HEK293 (cell line): ENCODE measurements at regions not wholly inside any gene's neighbourhood (a gene's known extent, or its start where the extent isn't known, plus 50 kb on each side); places are given as distances from the start of the nearest gene placed in this dataset.

Experiments used
- CTCF ChIA-PET: fragments of 350-600 bp; formaldehyde crosslinking; extraction: SDS; loops from one replicate; lab custom pipeline; 2021; ENCODE audit warnings: antibody characterized with exemption; lab: Yijun Ruan, JAX
- POLR2A ChIA-PET: fragments of 300-600 bp; formaldehyde crosslinking; extraction: SDS; loops from one replicate; lab custom pipeline; 2020; ENCODE audit warnings: antibody characterized with exemption, inconsistent platforms; lab: Yijun Ruan, JAX
- H3K27ac ChIP-seq: fragments of 200-500 bp; sonication (Bioruptor generic); 2 replicates; pipeline ENCODE4 v1.5.1; 2014; ENCODE audit warnings: low read depth, low read length, control low read depth, inconsistent platforms; ENCODE audit errors: extremely low read depth
- H3K36me3 ChIP-seq, 2 experiments: fragments of 200-500 bp in 1 of 2; sonication (Bioruptor generic) in 1 of 2; 1 replicate in 1 of 2; 2 replicates in 1 of 2; pipeline ENCODE4 v1.5.1; 2014 to 2017; ENCODE audit warnings: inconsistent platforms in 2 of 2, low read length in 2 of 2; ENCODE audit not compliant: control insufficient read depth in 2 of 2, insufficient read depth in 1 of 2
- H3K4me1 ChIP-seq: fragments of 200-500 bp; sonication (Bioruptor generic); 2 replicates; pipeline ENCODE4 v1.5.1; 2014; ENCODE audit warnings: mild to moderate bottlenecking, low read length, inconsistent platforms; ENCODE audit not compliant: control insufficient read depth, insufficient read depth
- H3K4me3 ChIP-seq: 2 replicates; pipeline ENCODE4 v1.5.1; 2011; ENCODE audit warnings: low read depth, mild to moderate bottlenecking, control low read depth, low read length, moderate library complexity
- H3K9me3 ChIP-seq: fragments of 200-500 bp; sonication (Bioruptor generic); 2 replicates; pipeline ENCODE4 v1.5.1; 2014; ENCODE audit warnings: low read depth, low read length, inconsistent platforms; ENCODE audit not compliant: control insufficient read depth, insufficient read depth
- HIC1 ChIP-seq: fragments of 450-650 bp; formaldehyde crosslinking; IDR thresholded peaks from 2 replicates; pipeline ENCODE4 v1.5.1; 2016; ENCODE audit warnings: missing biosample characterization, missing genetic modification characterization
- HOXA7 ChIP-seq: sonication (generic); formaldehyde crosslinking; IDR thresholded peaks from 2 replicates; pipeline ENCODE4 v1.8.1; 2022; ENCODE audit warnings: missing genetic modification reagents, borderline replicate concordance
- HOXD13 ChIP-seq: sonication (generic); formaldehyde crosslinking; IDR thresholded peaks from 2 replicates; pipeline ENCODE4 v1.8.0; 2022; ENCODE audit warnings: missing genetic modification reagents, borderline replicate concordance
- INSM2 ChIP-seq: fragments of 450-650 bp; formaldehyde crosslinking; IDR thresholded peaks from 2 replicates; pipeline ENCODE4 v1.5.1; 2016; ENCODE audit warnings: missing biosample characterization, missing genetic modification characterization
- MYNN ChIP-seq: fragments of 450-650 bp; formaldehyde crosslinking; IDR thresholded peaks from 2 replicates; pipeline ENCODE4 v1.5.1; 2016; ENCODE audit warnings: missing biosample characterization, missing genetic modification characterization, borderline replicate concordance
- OSR2 ChIP-seq: fragments of 450-650 bp; formaldehyde crosslinking; IDR thresholded peaks from 2 replicates; pipeline ENCODE4 v1.5.1; 2016; ENCODE audit warnings: missing biosample characterization, missing genetic modification characterization
- OVOL3 ChIP-seq: fragments of 450-650 bp; formaldehyde crosslinking; IDR thresholded peaks from 2 replicates; pipeline ENCODE4 v1.5.1; 2016; ENCODE audit warnings: missing biosample characterization, missing genetic modification characterization
- ZBTB49 ChIP-seq: fragments of 450-650 bp; formaldehyde crosslinking; IDR thresholded peaks from 2 replicates; pipeline ENCODE4 v1.5.1; 2016; ENCODE audit warnings: missing biosample characterization, missing genetic modification characterization, low read depth
- ZFP69B ChIP-seq: fragments of 450-650 bp; formaldehyde crosslinking; IDR thresholded peaks from 2 replicates; pipeline ENCODE4 v1.5.1; 2016; ENCODE audit warnings: missing biosample characterization, missing genetic modification characterization
- ZNF274 ChIP-seq, 2 experiments: fragments of 200-500 bp in 1 of 2; fragments of 450-650 bp in 1 of 2; sonication (Bioruptor generic) in 1 of 2; formaldehyde crosslinking in 1 of 2; IDR thresholded peaks; 2 replicates each; pipeline versions ENCODE4 v1.5.1 to v1.6.1; 2014 to 2016; ENCODE audit warnings: borderline replicate concordance in 1 of 2, inconsistent platforms in 1 of 2, low read length in 1 of 2, missing biosample characterization in 1 of 2, missing genetic modification characterization in 1 of 2
- ZNF354C ChIP-seq: fragments of 450-650 bp; formaldehyde crosslinking; IDR thresholded peaks from 2 replicates; pipeline ENCODE4 v1.5.1; 2016; ENCODE audit warnings: missing biosample characterization, missing genetic modification characterization, low read depth, borderline replicate concordance
- ZNF366 ChIP-seq: fragments of 450-650 bp; formaldehyde crosslinking; conservative IDR thresholded peaks from 2 replicates; pipeline ENCODE4 v1.5.1; 2016; ENCODE audit warnings: missing biosample characterization, missing genetic modification characterization
- ZNF664 ChIP-seq: fragments of 450-650 bp; formaldehyde crosslinking; IDR thresholded peaks from 2 replicates; pipeline ENCODE4 v1.5.1; 2016; ENCODE audit warnings: missing biosample characterization, missing genetic modification characterization
- ZSCAN5A ChIP-seq: fragments of 450-650 bp; formaldehyde crosslinking; IDR thresholded peaks from 2 replicates; pipeline ENCODE4 v1.5.1; 2016; ENCODE audit warnings: missing biosample characterization, missing genetic modification characterization
- TF ChIP-seq, protein P1 (sequence below): fragments of 450-650 bp; formaldehyde crosslinking; IDR thresholded peaks from 2 replicates; pipeline ENCODE4 v1.5.1; 2016; ENCODE audit warnings: missing biosample characterization, missing genetic modification characterization, borderline replicate concordance
- TF ChIP-seq, protein P2 (sequence below): IDR thresholded peaks from 2 replicates; pipeline ENCODE4 v1.6.1; 2011; ENCODE audit warnings: mild to moderate bottlenecking, low read depth, low read length, borderline replicate concordance

- TF ChIP-seq, protein P1, sequence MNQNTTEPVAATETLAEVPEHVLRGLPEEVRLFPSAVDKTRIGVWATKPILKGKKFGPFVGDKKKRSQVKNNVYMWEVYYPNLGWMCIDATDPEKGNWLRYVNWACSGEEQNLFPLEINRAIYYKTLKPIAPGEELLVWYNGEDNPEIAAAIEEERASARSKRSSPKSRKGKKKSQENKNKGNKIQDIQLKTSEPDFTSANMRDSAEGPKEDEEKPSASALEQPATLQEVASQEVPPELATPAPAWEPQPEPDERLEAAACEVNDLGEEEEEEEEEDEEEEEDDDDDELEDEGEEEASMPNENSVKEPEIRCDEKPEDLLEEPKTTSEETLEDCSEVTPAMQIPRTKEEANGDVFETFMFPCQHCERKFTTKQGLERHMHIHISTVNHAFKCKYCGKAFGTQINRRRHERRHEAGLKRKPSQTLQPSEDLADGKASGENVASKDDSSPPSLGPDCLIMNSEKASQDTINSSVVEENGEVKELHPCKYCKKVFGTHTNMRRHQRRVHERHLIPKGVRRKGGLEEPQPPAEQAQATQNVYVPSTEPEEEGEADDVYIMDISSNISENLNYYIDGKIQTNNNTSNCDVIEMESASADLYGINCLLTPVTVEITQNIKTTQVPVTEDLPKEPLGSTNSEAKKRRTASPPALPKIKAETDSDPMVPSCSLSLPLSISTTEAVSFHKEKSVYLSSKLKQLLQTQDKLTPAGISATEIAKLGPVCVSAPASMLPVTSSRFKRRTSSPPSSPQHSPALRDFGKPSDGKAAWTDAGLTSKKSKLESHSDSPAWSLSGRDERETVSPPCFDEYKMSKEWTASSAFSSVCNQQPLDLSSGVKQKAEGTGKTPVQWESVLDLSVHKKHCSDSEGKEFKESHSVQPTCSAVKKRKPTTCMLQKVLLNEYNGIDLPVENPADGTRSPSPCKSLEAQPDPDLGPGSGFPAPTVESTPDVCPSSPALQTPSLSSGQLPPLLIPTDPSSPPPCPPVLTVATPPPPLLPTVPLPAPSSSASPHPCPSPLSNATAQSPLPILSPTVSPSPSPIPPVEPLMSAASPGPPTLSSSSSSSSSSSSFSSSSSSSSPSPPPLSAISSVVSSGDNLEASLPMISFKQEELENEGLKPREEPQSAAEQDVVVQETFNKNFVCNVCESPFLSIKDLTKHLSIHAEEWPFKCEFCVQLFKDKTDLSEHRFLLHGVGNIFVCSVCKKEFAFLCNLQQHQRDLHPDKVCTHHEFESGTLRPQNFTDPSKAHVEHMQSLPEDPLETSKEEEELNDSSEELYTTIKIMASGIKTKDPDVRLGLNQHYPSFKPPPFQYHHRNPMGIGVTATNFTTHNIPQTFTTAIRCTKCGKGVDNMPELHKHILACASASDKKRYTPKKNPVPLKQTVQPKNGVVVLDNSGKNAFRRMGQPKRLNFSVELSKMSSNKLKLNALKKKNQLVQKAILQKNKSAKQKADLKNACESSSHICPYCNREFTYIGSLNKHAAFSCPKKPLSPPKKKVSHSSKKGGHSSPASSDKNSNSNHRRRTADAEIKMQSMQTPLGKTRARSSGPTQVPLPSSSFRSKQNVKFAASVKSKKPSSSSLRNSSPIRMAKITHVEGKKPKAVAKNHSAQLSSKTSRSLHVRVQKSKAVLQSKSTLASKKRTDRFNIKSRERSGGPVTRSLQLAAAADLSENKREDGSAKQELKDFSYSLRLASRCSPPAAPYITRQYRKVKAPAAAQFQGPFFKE (tag by site-specific recombination) = no peak
- TF ChIP-seq ZNF274 (IDR thresholded peaks at IDR 0.05; ENCODE audit: low read length) = no peak
- no peak for TF ChIP-seq ZNF274 (tag by site-specific recombination; IDR thresholded peaks at IDR 0.05; ENCODE audit: borderline replicate concordance)
- TF ChIP-seq HOXD13 (CRISPR knock-in tag) = no peak
These were observed 154.5 kb downstream of the BCHE start (continued) for GRCh38 chr3:165682734-165683133.

- ChIA-PET CTCF (no interaction called here), POLR2A (no interaction called here)
- H3K4me1 ChIP-seq = no peaks in the 10 kb centered on the region
- H3K36me3 ChIP-seq = no peaks in the 10 kb centered on the region
- no peaks in the 10 kb centered on the region for H3K9me3 ChIP-seq
- H3K27ac ChIP-seq = no peak overlapping the region
- TF ChIP-seq ZBTB49 (no peak), OSR2 (tag by site-specific recombination) (no peak)
- no peak overlapping the region for H3K4me3 ChIP-seq
These were observed 167.3 kb downstream of the BCHE start for GRCh38 chr3:165669967-165670366.

DNA sequence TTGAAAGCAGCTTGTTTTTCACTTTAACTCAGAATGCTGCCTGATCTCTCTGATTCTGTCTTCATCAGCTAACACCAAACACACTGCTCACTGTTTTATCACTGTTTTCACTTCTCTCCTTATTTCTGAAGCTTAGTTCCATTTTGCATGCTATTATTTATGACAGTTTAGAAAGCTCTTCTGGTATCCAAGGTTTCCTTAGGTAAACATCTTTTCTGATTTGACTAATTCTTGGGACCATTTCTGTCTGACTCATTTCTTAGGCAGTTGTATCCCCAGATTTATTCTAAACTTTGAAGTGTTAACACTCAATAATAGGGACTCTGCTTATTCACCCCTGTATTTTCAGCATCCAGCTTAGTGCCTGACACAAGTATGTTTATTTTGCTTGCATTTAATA lies 167.7 kb downstream of the BCHE start:
- CTCF ChIA-PET = no interaction called here

More for the DNA sequence above, 167.7 kb downstream of the BCHE start:
- Histone ChIP-seq H3K9me3 (no peaks in the 10 kb centered on the region), H3K4me1 (no peaks in the 10 kb centered on the region), H3K4me3 (no peak overlapping the region), H3K36me3 (no peaks in the 10 kb centered on the region), H3K27ac (no peak overlapping the region)
- POLR2A ChIA-PET = no interaction called here
- TF ChIP-seq HIC1 (tag by site-specific recombination) (no peak), OVOL3 (tag by site-specific recombination) (no peak), ZNF366 (tag by site-specific recombination) (no peak), ZSCAN5A (no peak), INSM2 (tag by site-specific recombination) (no peak), ZFP69B (no peak), ZNF354C (tag by site-specific recombination) (no peak), ZNF664 (tag by site-specific recombination) (no peak), HOXA7 (CRISPR knock-in tag) (no peak), MYNN (tag by site-specific recombination) (no peak)
- TF ChIP-seq, protein P2, sequence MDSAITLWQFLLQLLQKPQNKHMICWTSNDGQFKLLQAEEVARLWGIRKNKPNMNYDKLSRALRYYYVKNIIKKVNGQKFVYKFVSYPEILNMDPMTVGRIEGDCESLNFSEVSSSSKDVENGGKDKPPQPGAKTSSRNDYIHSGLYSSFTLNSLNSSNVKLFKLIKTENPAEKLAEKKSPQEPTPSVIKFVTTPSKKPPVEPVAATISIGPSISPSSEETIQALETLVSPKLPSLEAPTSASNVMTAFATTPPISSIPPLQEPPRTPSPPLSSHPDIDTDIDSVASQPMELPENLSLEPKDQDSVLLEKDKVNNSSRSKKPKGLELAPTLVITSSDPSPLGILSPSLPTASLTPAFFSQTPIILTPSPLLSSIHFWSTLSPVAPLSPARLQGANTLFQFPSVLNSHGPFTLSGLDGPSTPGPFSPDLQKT = no peak
- TF ChIP-seq, all 188 proteins: peak for 0
